Erythroblast (primary cell): ENCODE measurements at regions not wholly inside any gene's neighbourhood (a gene's known extent, or its start where the extent isn't known, plus 50 kb on each side); places are given as distances from the start of the nearest gene placed in this dataset.

Experiments
- GATA1 ChIP-seq: IDR thresholded peaks from 2 replicates; pipeline ENCODE4 v1.6.1; 2011; ENCODE audit warnings: low read depth, mild to moderate bottlenecking, control low read depth, low read length, moderate library complexity
- POLR2A ChIP-seq: IDR thresholded peaks from 2 replicates; pipeline ENCODE4 v1.6.1; 2011; ENCODE audit warnings: mild to moderate bottlenecking, low read length

DNA sequence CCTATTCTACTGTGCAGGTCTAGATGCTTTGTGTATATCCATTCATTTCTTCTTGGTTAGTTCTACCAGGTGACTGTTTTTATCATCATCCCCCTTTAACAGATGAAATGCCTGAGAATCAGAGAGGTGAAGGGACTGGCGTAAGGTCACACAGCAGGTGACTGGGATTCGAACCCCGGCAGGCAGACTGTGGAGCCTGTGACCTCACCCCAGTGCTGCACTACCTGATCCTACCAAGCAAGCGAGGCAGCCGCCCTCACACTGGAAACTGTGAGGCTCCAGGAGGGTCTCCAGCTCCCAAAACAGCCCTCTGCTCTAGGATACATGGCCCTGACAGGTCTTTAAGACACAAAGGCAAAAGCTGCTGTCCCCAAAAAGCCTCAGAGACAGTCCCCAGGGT lies 91.7 kb downstream of the CHST1 start:
- TF ChIP-seq POLR2A: no peak
- TF ChIP-seq GATA1: no peak
